ENCODE measurements at regions not wholly inside any gene's neighbourhood (a gene's known extent, or its start where the extent isn't known, plus 50 kb on each side); places are given as distances from the start of the nearest gene placed in this dataset.

GRCh38 chr11:109849051-109849450, 244.1 kb upstream of the ZC3H12C start:
- TF ChIP-seq, protein P1, sequence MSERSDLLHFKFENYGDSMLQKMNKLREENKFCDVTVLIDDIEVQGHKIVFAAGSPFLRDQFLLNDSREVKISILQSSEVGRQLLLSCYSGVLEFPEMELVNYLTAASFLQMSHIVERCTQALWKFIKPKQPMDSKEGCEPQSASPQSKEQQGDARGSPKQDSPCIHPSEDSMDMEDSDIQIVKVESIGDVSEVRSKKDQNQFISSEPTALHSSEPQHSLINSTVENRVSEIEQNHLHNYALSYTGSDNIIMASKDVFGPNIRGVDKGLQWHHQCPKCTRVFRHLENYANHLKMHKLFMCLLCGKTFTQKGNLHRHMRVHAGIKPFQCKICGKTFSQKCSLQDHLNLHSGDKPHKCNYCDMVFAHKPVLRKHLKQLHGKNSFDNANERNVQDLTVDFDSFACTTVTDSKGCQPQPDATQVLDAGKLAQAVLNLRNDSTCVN (CRISPR knock-in tag; IDR thresholded peaks at IDR 0.05; ENCODE audit: borderline replicate concordance) = no peak
- TF ChIP-seq ZNF550 (CRISPR knock-in tag; IDR thresholded peaks at IDR 0.05; ENCODE audit: borderline replicate concordance) (no peak), HDAC6 (IDR thresholded peaks at IDR 0.05; ENCODE audit: low read depth, low read length) (no peak), POLR2A (IDR thresholded peaks at IDR 0.05; ENCODE audit: insufficient read depth in 1 of 2, low read depth in 2 of 2, low read length in 2 of 2) (no peak), YY1 (IDR thresholded peaks at IDR 0.05; ENCODE audit: insufficient read depth, insufficient replicate concordance, low read depth, low read length) (no peak), ZNF710 (CRISPR knock-in tag; IDR thresholded peaks at IDR 0.05; ENCODE audit: borderline replicate concordance) (no peak), NFIC (IDR thresholded peaks at IDR 0.05; ENCODE audit: low read length) (no peak)

Measured in HepG2 (cell line).